HG03378 (cell line): ENCODE measurements at regions not wholly inside any gene's neighbourhood (a gene's known extent, or its start where the extent isn't known, plus 50 kb on each side); places are given as distances from the start of the nearest gene placed in this dataset.

Experiments used
- ATAC-seq: cut with Tn5 transposase; IDR thresholded peaks from one replicate; pipeline ENCODE4 v1.9.1; 2021; ENCODE audit warnings: mild to moderate bottlenecking, moderate library complexity; ENCODE audit not compliant: unreplicated experiment

DNA sequence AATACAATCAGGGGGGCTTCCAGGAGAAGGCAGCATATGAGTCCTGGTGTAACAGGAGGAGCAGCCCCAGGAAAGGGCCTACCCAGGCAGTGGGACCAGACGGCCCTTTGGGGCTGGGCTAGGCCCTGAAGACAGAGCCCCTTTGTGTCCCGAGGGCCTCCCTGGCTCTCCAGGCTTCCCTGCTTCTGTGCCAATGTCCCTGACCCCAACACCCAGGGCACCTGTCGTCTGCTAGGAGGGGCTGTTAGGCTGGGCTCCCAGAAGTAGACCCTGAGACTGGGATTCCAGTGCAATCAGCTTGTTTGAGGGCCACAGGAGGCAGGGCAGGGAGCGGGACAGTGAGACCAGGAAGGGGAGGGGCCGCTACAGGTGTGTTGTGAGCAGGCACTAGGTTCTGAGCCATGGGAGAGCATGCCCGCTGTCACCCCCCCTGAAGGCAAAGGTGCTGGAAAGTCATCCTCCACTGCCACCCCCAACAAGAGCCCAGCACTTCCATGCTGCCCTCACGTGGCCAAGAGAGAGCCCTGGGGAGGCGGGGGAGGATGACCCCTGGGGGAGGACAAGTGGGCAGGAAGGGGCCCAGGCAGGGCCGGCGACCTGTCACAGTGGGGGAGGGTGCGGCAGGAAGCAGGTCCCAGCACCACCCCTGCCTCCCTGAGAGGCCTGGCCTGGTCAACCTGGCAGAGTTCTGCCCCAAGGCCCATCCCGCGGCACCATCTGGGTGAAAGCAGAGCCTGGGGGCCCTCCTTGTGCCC is 64.8 kb downstream of the ADRA2C start:
- ATAC-seq = no peak

GRCh38 chr4:3831529-3832150 is 65.5 kb downstream of the ADRA2C start:
- no peak for ATAC-seq

GRCh38 chr4:3832536-3833220 is 66.5 kb downstream of the ADRA2C start:
- ATAC-seq = no peak

- ATAC-seq = no peak
Observed at GRCh38 chr4:3833326-3833989, 67.3 kb downstream of the ADRA2C start.

- no peak for ATAC-seq
Observed at GRCh38 chr4:3834186-3834662, 68.0 kb downstream of the ADRA2C start.

- no peak for ATAC-seq
Observed at GRCh38 chr4:3834663-3835521, 68.7 kb downstream of the ADRA2C start.

DNA sequence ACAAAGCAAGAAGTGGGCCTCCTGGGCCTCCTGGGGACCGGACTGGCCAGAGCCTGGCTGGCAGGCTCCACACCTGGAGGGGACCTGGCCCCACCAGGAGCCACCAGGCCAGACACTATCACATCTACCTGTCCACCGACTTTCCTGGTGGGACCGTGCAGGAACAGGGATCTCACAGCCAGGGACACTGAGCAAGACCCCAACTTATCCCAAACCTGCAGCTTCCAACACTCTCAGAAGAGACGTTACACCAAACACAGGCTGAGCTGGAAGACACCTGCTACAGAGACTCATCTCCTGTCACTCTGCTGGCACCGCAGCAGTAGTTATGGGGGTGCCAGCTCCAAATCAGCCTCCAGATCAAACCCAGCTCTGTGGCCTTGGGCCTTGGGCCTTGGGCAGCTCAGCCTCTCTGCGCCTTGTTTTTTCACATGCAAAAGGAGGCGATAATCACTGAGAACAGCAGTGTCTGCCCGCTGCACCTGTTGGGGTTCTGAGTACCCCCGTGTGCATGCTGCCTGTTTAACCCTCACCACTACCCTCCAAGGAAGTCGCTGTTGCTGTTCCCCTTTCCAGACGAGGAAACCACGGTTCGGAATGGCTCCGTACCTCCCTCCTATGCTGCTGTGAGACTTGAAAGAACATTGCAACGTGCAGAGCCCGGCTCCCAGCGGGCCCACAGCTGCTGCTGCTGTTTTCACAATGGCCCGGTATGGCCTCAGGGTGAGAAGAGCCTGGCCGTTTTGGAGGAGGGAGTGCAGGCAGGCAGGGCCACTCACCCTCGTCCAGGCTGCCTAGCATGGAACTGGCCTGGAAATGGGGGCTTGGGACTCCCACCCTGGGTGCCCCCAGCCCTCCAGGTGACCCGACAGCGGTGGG is 69.6 kb downstream of the ADRA2C start:
- no peak for ATAC-seq

DNA sequence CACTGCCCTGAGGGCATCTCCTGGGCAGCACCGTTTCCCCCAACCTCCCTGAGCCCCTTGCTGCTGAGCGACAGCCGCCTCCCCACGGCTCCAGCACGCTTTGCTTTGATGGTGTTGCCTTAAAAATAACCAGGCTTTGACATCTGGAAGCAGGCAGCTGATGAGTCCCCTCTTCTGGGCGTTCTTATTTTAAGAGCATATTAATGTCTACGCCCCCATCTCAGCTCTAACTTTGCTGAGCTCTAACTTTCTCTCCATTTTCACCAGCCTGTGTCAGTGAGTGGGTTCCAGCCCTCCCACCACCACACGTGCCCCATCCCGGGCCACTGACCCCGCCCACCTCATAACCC is 70.2 kb downstream of the ADRA2C start:
- no peak for ATAC-seq

DNA sequence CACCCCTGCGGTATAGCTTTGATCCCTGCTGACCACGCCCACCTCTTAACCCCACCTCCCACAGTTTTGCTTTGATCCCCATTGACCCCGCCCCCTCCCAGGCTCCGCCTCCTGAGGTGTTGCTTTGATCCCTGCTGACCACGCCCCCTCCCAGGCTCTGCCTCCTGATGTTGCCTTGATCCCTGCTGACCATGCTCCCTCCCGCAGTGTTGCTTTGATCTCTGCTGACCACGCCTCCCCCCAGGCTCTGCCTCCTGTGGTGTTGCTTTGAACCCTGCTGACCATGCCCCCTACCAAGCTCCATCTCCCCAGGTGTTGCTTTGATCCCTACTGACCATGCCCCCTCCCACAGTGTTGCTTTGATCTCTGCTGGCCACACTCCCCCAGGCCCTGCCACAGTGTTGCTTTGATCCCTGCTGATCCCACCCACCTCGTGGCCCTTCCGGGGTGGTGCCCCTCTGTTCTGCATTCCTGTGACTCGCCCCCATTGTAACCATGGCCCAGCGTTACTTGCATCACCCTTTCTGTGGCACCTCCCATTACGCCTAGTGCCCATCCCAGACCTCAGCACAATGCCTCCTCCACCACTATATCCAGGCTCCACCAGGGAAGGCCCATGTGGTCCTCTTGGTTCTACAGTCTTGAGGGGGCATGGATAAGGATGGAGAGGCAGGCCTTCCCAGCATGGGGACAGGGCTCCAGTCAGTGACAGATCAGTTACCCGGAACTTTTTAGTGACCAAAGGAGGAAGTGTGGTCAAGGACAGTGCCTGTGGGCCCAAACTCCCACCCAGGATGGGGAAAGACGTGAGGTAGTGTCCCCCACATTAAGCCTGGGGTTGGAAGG is 70.8 kb downstream of the ADRA2C start:
- ATAC-seq = no peak

DNA sequence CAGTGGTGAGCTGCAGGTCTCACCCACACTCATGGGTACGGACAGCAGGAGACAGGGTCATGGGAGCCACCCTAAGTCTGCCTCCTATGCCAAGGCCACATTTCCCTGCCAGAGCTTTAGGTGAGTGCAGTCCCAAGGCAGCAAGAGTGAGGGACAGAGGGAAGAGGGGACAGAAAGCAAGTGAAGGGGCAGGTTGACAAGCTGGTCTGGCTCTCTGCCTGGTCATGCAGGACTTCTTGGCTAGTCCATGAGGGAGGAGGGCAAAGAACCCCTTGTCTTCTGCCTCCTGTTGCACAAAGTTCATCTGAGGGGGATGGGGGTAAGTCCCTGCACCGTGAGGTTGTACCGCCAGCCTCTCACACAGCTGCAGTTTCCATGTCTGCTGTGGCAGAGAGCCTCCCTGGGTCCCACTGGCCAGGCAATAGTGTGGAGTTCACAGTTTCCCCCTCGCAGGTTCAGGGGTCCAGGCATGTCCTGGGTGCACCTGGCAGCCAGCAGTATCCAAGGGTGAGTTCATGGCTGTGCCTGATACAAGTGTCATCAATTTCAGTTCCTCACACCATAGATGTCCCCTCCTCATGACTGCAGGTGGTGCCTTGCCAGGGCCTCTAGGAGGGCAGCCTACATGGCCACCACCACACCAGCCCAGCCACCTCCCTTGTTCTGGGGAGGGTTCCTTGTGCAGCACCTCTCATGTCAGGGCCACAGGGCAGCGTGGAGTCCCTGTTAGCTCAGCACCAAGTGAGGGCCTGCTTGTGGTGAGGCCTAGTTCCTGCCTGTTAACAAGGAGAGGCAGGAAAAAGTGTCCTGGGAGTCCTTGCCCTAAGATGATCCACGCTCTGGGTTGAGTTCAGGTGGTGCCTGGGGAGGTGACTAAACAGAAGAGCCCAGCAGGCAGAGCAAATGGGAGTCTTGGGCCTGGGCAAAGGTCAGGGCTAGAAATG is 72.5 kb downstream of the ADRA2C start:
- no peak for ATAC-seq

DNA sequence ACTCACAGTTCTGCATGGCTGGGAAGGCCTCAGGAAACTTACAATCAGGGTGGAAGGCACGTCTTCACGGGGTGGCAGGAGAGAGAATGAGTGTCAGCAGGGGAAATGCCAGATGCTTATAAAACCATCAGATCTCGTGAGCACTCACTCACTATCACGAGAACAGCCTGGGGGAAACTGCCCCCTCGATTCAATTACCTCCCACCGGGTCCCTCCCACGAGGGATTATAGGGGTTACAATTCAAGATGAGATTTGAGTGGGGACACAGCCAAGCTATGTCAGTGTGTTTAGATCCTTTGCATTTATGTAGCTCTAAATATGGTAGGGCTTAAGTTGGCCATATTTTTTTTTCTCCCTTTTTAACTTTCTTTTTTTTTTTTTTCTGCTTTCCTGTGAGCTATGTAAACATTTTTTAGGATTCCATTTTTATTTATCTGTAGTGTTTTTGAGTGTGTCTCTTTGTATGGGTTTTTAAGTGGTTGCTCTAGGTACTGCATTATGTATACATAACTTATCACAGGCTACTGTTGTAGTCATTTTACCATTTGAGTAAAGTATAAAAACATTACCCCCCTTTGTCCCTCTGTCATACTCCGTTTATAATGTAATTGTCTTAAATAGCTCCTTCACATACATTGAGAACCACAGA is 79.0 kb downstream of the ADRA2C start:
- no peak for ATAC-seq

- no peak for ATAC-seq
Observed at GRCh38 chr4:3845744-3846429, 79.7 kb downstream of the ADRA2C start.

DNA sequence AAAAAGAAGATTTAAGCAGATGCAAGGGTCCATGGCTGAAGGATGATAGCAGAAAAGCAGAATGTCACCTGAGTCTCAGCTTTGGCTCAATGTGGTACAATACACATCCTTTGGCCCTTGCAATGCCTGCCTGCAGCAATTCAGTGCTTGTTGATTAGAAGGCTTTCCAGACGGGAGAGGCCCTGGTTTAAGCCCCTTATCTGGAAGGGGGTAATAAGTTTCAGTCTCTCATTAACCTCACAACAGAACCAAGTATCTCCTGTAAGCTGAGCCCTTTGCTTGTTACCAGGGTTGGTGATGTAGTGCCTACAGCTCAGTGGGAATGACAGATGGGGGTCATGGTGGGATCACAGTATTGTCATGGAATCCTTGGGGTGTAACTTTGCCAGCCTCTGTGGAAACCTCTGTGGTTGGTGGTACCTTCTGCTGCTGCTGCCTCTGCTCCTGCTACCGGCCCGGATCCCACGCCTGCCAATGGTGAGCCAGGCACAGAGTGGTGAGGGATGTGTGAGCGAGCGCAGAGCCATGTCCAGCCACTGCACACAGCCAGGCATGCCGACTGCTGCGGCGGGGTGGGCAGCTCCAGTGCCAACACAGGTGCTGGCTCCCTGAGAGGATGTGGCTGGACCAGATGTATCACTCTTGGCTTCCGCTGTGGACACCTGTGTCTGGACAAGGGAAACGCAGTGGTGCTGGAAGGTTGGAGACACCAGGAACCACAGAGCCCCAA is 81.2 kb downstream of the ADRA2C start:
- no peak for ATAC-seq

GRCh38 chr4:3848323-3848722 is 82.1 kb downstream of the ADRA2C start:
- no peak for ATAC-seq

- no peak for ATAC-seq
Observed at GRCh38 chr4:3849140-3849539, 83.0 kb downstream of the ADRA2C start.

DNA sequence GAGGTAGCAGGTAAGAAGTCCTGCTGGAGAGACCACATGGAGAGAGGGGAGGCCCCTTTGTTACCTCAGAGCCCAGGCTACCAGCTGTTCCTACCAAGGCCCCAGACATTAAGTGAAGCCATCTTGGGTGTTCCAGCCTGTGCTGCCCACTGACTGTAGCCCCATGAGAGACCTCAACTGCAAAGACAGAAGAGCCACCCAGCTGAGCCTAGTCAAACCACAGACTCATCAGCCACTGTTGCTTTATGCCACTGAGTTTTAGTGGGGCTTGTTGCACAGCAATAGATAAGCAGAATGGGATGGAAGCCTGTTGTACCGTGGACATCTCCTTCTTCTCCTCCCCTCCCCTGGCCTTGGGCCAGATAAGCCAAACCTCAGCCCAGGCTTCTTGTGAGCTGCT is 83.9 kb downstream of the ADRA2C start:
- ATAC-seq = no peak
